ENCODE measurements at regions not wholly inside any gene's neighbourhood (a gene's known extent, or its start where the extent isn't known, plus 50 kb on each side); places are given as distances from the start of the nearest gene placed in this dataset.

DNA sequence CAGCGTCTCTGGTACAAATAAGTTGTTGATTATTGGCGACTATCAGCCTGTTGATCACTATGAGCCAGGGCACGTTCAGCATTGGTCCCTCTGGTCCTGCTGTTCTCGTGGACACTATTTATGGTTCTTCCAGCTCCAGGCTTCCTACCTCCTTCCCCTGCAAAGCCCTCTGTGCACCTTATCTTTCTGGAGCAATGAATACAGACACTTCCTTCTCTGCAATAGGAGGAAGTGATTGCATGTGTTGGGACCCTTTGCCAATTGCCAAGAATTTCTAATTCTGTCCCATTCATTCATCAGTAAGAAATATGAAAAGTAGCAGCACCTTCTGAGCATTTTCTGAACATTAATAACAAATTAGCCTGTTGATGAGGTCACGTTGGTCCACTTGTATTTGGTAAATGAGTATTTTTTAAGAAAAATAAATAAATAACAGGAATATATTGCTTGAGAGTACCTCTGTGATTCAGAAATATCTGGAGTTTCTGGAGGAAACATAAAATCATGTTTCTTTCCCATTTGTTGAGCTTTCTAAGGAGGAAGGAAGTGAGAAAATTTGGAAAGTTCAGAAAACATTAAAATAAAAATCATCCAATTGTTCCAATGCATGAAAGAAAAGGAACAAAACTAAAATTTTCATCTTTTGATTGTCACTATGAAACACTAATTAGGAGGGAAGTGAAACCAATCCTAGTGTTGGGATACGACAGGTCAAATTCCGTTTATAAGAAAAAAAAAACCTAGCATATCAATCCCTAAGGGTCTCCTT, 259.1 kb upstream of the KLF6 start:
- intact Hi-C loops (cut with micrococcal nuclease) = no loop called here

DNA sequence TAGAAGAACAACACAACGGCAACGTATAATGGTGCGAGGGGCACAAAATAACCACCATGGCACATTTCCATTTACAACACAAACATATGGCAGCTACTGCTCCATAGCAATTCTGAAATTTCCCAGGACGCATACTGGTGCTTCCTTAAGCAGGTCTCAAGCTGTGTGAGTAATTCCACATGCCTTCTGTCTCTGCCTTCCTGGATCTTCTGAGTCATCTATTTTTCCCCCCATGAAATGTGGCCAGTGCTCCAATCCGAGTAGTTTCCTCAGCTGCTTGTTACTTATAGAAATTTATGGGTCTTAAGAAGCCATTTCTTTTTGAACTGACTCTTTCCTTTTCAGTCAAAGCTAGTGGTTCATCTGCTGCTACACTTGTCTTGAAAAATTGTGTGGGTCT, 256.6 kb upstream of the KLF6 start:
- intact Hi-C loops (cut with micrococcal nuclease) = no loop called here

DNA sequence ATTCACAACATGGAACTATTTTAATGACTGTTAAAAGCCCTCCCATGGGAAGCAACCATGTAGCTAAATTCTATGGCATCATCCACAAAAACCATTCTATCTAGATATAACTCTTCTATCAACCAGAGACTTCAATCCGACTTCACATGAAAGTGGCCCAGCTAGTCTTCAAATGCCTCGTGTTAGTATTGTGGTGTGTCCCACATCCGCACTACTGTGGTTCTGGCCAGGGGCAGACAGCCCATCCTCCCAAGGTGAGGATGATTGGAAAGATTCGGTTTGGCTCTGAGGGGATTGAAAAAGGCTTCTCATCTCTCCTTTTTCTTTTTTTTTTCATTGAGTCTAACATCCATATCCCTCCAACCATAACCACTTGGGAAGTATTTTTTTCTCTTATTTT, 253.0 kb upstream of the KLF6 start:
- intact Hi-C loops (cut with micrococcal nuclease) = no loop called here

GRCh38 chr10:4035599-4035945, 250.6 kb upstream of the KLF6 start:
- intact Hi-C loops (cut with micrococcal nuclease) = loop anchor here (1.0 to 2.0 kb wide), 5 partner anchors 23 to 183 kb away; no protein-coding TSS in a partner anchor

DNA sequence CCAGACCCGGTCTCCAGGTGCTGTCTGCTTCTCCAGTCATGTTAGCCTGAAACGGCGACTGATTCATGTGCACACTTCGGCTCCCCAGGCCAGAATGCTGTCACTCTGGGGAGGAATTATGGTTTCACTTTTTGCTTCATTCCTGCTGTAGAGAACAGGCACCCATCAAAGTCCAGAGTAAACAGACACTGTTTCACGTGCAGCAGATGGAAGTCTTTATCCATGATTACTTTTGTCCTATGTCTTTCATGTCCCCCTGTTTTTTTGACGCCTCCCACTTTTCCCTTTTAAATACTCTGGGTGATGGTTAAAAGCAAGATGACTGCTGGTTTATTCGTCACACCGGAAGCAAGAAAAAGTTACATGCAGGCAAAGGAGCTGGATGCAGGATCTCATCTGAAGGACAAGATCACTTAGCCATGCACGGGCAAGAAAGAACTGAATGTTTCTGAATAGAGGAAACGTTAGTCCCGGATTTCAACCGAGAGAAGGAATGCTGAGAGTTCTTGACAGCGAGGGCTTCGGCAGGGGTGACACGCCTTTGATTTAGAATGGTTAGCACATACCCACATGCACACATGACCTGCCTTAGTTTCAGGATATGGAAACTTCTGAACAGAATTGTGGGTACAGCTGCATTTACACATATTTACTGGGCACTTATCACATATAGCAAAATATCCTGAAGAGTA, 250.0 kb upstream of the KLF6 start:
- intact Hi-C loops (cut with micrococcal nuclease) = loop anchor here (1.0 to 5.0 kb wide), 6 partner anchors 24 to 183 kb away; no protein-coding TSS in a partner anchor

DNA sequence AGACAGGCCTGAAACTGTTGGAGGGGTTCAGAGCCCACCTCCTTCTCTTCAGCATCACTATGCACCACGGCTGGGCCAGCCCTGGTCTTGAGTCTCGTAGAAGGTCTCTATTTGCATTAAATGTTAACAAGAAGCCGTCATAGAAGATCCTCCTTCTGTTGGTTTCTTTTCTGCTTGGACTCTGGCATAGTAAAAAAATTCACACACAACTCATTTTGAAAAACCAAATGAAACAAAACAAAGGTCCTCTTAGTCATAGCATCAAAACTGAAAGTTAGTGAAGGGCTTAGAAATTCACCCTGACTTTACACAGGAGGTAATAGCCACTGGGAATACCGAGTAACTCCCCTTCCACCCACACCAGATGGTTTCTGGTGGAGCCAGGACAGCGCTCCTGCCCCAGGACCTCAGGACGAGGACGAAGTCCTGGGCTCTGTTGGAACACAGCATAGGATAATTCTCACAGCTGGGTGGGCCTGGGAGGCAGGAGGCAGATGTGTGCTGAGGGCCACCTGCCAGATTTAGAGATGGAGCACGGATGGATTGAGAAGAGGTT, 248.4 kb upstream of the KLF6 start:
- intact Hi-C loops (cut with micrococcal nuclease) = loop anchor here (1.0 to 5.0 kb wide), 7 partner anchors 53 to 275 kb away; partner anchors contain the start of gene KLF6

GRCh38 chr10:4029866-4030265, 244.9 kb upstream of the KLF6 start:
- intact Hi-C loops (cut with micrococcal nuclease) = loop anchor here (5.0 kb wide), 1 partner anchor 153 kb away; no protein-coding TSS in a partner anchor

- intact Hi-C loops (cut with micrococcal nuclease) = no loop called here
Measured at GRCh38 chr10:4028854-4029583, 244.0 kb upstream of the KLF6 start.

DNA sequence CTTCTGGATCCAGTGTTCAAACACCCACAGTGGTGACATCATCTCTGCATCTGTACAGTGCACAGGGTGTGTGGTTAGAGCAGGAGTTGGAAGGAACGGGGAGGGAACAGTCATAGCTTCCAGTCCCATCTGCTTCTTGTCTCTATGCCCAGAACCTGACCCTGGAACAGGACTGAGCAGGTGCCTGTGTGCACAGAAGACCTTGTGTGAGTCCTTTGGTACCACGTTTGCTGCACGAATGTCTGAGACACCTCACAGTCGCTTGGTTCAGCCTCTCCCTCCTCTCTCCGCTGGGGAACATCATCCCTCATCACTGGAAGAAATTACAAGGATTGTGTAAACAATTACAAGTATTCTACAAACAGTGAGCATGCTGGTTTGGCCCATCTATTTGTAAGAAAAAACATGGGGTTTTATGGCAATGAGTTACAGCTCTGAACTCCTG, 243.0 kb upstream of the KLF6 start:
- intact Hi-C loops (cut with micrococcal nuclease) = no loop called here

DNA sequence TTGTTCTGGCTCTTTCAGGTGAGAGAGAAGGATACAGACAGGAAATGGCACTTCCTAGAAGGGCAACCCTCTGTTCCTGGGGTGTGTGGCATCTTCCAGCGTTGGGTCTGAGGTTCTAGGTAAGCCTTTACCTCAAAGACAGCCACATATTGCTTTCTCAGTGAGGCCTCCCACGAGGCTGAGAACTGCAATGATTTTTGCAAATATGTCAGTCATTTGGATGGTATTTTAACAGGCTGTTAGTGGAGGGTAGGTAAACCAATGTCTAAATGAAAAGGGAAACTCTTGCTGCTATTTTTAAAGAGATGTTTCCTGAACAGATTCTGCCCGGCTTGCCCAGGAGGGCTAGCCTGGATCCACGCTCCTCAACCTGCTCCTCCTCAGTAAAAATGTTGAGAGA, 240.3 kb upstream of the KLF6 start:
- intact Hi-C loops (cut with micrococcal nuclease) = no loop called here

DNA sequence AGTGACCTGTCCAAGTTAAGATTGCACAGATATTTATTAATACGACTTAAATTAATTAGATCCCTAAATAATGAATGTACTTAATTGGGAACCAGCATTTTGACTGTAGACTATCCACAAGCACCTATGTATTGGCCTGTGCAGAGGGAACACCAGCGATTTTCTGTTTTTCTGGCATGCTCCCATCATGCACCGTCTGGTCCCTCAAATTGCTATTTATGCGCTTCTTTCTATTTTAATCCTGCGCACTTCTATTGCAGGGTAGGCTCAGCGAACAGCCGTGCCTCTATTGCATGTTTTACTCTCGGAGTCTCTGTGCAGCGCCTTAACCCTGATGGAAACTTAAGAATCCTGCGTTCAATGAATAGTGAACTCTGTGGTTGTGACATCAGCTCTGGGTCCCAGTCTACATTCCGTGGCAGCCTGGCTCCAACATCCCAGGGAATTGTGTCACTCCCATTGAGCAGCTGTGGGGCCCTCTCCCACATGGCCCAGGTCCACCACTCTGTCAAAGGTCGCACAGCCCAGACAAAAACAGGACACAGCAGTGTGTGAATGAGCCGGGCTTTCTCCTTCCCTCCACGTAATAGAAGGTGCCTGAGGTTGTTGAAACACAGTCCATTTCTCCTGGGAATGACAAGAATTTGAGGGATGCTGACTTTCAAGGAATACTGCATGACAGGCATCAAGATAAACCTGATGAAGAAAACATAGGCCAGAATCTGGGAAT, 239.7 kb upstream of the KLF6 start:
- intact Hi-C loops (cut with micrococcal nuclease) = no loop called here

DNA sequence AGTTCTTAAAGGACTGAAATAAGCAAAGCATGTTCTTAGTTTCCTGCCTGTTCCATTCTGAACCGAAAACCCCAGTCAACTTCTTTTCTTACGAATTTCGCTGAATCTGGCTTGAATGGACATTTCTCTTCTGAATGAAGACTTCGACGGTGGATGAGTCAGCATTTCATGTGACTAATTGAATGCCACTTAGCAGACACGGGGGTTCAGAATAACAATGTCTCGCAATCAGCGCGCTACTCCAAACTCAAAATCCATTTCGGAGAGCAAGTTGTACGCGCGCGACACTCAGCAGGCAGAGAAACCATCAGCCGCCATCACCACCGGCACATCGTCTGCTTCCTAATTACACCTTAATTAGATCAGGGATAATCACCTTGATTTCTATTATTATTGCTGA, 239.0 kb upstream of the KLF6 start:
- intact Hi-C loops (cut with micrococcal nuclease) = no loop called here

DNA sequence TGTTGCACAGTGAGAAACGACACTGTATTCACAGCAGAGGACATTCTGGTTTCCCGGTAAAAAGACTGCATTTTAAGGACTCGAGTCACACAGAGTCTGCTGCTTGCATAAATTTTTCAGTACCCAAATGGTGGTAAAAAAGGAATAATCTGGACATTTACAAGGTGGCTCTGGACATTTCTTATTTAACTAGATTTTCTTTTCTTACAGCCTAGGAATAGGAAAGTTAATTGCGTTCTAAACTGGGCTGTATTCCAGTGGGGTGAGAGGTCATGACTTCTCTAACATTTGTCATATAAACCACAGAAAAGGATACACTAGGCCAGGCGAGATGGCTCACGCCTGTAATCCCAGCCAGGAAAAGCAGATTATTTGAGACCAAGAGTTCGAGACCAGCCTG, 237.5 kb upstream of the KLF6 start:
- intact Hi-C loops (cut with micrococcal nuclease) = no loop called here

GRCh38 chr10:4020631-4021030, 235.6 kb upstream of the KLF6 start:
- intact Hi-C loops (cut with micrococcal nuclease) = no loop called here

GRCh38 chr10:4018054-4018511, 233.1 kb upstream of the KLF6 start:
- intact Hi-C loops (cut with micrococcal nuclease) = no loop called here

GRCh38 chr10:4017336-4017735, 232.3 kb upstream of the KLF6 start:
- intact Hi-C loops (cut with micrococcal nuclease) = no loop called here

DNA sequence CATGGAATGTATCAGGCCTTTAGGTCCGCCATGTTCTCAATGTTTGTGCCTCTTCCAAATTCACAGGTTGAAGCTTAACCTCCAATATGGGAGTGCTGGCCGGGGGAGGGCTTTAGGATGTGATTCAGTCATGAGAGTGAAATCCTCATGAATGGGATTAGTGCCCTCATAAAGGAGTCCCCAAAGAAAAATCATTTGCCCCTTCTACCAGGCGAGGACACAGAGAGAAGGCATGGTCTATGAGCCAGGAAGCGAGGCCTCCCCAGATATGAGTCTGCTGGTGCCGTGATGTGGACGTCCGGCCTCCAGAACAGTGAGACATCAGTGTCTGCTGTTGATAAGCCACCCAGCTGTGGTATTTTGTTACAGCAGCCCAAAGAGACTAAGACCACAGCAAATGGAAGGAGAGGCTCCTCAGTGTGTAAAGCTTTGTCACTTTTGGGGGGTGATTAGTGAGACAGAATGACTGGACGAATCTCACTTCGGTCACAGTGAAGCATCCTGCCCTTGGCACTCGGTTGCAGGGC, 231.3 kb upstream of the KLF6 start:
- intact Hi-C loops (cut with micrococcal nuclease) = no loop called here

DNA sequence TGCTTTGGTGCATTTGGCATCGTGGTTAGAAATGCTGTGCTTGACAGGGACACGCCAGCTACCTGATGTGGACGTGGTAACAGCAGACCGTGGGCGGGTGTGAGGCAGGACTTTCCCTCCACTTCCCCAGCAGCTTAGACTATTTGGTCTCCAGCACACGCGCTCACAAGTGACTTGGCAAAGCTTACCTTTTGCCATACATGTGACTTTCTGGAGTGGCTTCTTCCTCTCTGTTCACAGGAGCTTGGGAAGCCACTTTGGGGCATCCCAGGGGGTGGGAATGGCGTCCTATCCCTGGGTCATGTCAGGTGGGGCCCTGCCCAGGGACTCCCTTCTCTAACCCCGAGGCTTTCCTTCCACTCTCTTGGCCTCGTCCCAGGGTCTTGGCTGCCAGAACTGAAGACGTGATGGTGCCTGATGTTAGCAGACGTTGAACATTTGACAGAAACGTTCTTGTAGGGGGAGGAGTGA, 228.7 kb upstream of the KLF6 start:
- intact Hi-C loops (cut with micrococcal nuclease) = no loop called here

DNA sequence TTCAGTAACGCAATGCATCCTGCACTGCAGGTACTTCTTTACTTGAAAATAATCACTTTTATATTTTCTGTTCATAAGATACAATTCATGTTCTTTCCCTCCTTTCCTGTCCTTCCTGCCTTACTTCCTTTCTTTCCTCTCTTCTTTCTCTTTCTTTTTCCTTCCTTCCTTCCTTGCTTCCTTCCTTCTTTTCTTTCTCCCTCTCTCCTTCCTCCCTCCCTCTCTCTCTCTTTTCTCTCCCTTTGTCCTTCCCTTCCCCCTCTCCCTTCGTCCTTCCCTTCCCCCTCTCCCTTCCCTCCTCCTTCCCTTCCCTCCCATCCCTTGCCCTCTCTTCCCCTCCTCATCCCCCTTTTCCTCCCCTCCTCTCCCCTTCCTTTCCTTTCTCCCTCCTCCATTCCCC, 227.8 kb upstream of the KLF6 start:
- intact Hi-C loops (cut with micrococcal nuclease) = no loop called here

DNA sequence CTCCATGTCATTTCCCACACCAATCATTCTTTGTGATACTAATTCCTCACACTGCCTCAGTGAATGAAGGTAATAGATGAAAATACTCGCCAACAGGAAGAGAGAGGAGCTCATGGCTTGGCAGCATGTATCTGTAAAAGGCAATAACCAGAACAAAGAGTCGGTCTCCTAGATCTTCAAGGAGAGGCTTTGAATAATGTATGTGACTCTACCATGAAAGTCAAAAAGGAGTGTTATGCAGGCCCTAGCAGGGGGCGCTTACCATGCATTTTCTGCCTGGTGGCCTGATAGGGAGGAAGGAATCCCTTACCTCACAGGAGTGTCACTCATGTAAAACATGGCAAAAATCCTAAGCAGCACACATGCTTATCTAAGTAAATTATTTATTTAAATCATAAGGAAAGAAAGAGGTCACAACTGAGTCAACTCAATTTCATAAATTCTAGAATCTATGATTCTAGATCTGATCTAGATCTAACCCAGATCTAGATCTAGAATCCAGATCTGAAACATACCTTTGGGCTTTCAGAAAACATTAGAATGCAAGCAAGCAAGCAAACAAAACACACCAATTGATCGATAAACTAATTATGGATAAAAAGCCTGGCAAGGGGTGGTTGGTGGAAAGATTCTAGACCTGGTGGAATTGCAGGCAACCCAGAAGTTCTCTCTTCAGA, 226.3 kb upstream of the KLF6 start:
- intact Hi-C loops (cut with micrococcal nuclease) = no loop called here
